Skeletal muscle satellite cell (primary cell): ENCODE measurements at regions not wholly inside any gene's neighbourhood (a gene's known extent, or its start where the extent isn't known, plus 50 kb on each side); places are given as distances from the start of the nearest gene placed in this dataset.
"Not testable (repeated sequence)": the region's sequence is repeated elsewhere in the genome, so short reads cannot be mapped to it uniquely, and the experiment has no call there.

Source experiments
- H3K27me3 ChIP-seq: 2 replicates; pipeline ENCODE4 v1.7.0; 2013; ENCODE audit warnings: low read length; ENCODE audit not compliant: control insufficient read depth, insufficient read depth
- H3K36me3 ChIP-seq: 2 replicates; pipeline ENCODE4 v1.7.0; 2013; ENCODE audit warnings: mild to moderate bottlenecking, control low read depth, low read length; ENCODE audit not compliant: insufficient read depth
- H3K4me1 ChIP-seq: 2 replicates; pipeline ENCODE4 v1.7.0; 2013; ENCODE audit warnings: low read length; ENCODE audit not compliant: control insufficient read depth, insufficient read depth
- H3K4me2 ChIP-seq: 2 replicates; pipeline ENCODE4 v1.7.0; 2013; ENCODE audit warnings: mild to moderate bottlenecking, low read length
- H3K4me3 ChIP-seq: 2 replicates; pipeline ENCODE4 v1.7.0; 2013; ENCODE audit warnings: low read length
- H3K9ac ChIP-seq: 2 replicates; pipeline ENCODE4 v1.7.0; 2013; ENCODE audit warnings: mild to moderate bottlenecking, low read depth, low read length, moderate library complexity
- H3K9me3 ChIP-seq: replicated peaks from 2 replicates; pipeline ENCODE4 v1.7.0; 2013; ENCODE audit warnings: mild to moderate bottlenecking, control low read depth, low read length

GRCh38 chr13:50132904-50133357 is 117.7 kb downstream of the KCNRG start:
- Histone ChIP-seq H3K4me1 (peaks cover 13% of the 10 kb centered on the region), H3K36me3 (no peaks in the 10 kb centered on the region), H3K4me2 (no peak overlapping the region), H3K4me3 (no peak overlapping the region), H3K9me3 (no peaks in the 10 kb centered on the region), H3K27me3 (peaks cover 12% of the 10 kb centered on the region), H3K9ac (no peak overlapping the region)

GRCh38 chr13:50133358-50133953 is 118.2 kb downstream of the KCNRG start:
- H3K4me2 ChIP-seq = no peak overlapping the region
- no peak overlapping the region for H3K4me3 ChIP-seq
- peaks cover 12% of the 10 kb centered on the region for H3K27me3 ChIP-seq
- no peaks in the 10 kb centered on the region for H3K9me3 ChIP-seq
- H3K9ac ChIP-seq = no peak overlapping the region
- H3K4me1 ChIP-seq = peaks cover 13% of the 10 kb centered on the region
- H3K36me3 ChIP-seq = no peaks in the 10 kb centered on the region

GRCh38 chr13:50136226-50136625 is 121.0 kb downstream of the KCNRG start:
- H3K4me1 ChIP-seq = peaks cover 10% of the 10 kb centered on the region
- no peaks in the 10 kb centered on the region for H3K9me3 ChIP-seq
- H3K4me3 ChIP-seq = no peak overlapping the region
- no peak overlapping the region for H3K9ac ChIP-seq
- no peak overlapping the region for H3K4me2 ChIP-seq
- H3K27me3 ChIP-seq = no peaks in the 10 kb centered on the region
- H3K36me3 ChIP-seq = no peaks in the 10 kb centered on the region

- Histone ChIP-seq H3K36me3 (no peaks in the 10 kb centered on the region), H3K9ac (no peak overlapping the region), H3K4me2 (no peak overlapping the region), H3K9me3 (no peaks in the 10 kb centered on the region), H3K27me3 (no peaks in the 10 kb centered on the region), H3K4me3 (no peak overlapping the region), H3K4me1 (peaks cover 11% of the 10 kb centered on the region)
These were observed 121.4 kb downstream of the KCNRG start for GRCh38 chr13:50136678-50137077.

GRCh38 chr13:50139435-50139934 is 124.2 kb downstream of the KCNRG start:
- H3K4me3 ChIP-seq, H3K9ac ChIP-seq, H3K36me3 ChIP-seq, H3K27me3 ChIP-seq, H3K4me2 ChIP-seq, H3K9me3 ChIP-seq: not testable (repeated sequence)
- peaks cover 11% of the 10 kb centered on the region for H3K4me1 ChIP-seq

- no peak overlapping the region for H3K4me2 ChIP-seq
- peaks cover 11% of the 10 kb centered on the region for H3K4me1 ChIP-seq
- H3K4me3 ChIP-seq = no peak overlapping the region
- no peak overlapping the region for H3K9ac ChIP-seq
- H3K36me3 ChIP-seq = no peaks in the 10 kb centered on the region
- no peaks in the 10 kb centered on the region for H3K27me3 ChIP-seq
- H3K9me3 ChIP-seq = no peaks in the 10 kb centered on the region
These were observed 124.9 kb downstream of the KCNRG start for GRCh38 chr13:50140153-50140552.

- H3K4me1 ChIP-seq = peaks cover 11% of the 10 kb centered on the region
- H3K9ac ChIP-seq = no peak overlapping the region
These were observed 125.5 kb downstream of the KCNRG start for GRCh38 chr13:50140581-50141374.

GRCh38 chr13:50141375-50141975 is 126.2 kb downstream of the KCNRG start:
- Histone ChIP-seq H3K4me1 (peaks cover 11% of the 10 kb centered on the region), H3K27me3 (no peaks in the 10 kb centered on the region), H3K9me3 (no peaks in the 10 kb centered on the region), H3K4me2 (peak overlapping the region; percentile 21), H3K9ac (no peak overlapping the region), H3K36me3 (no peaks in the 10 kb centered on the region), H3K4me3 (no peak overlapping the region)

More at GRCh38 chr13:50140581-50141374, 125.5 kb downstream of the KCNRG start:
- peak overlapping the region; percentile 21 for H3K4me2 ChIP-seq
- H3K9me3 ChIP-seq = no peaks in the 10 kb centered on the region
- no peaks in the 10 kb centered on the region for H3K36me3 ChIP-seq
- H3K27me3 ChIP-seq = no peaks in the 10 kb centered on the region
- H3K4me3 ChIP-seq = no peak overlapping the region

- Histone ChIP-seq H3K4me2 (no peak overlapping the region), H3K27me3 (no peaks in the 10 kb centered on the region), H3K9ac (no peak overlapping the region), H3K9me3 (no peaks in the 10 kb centered on the region), H3K36me3 (no peaks in the 10 kb centered on the region), H3K4me1 (peaks cover 11% of the 10 kb centered on the region), H3K4me3 (no peak overlapping the region)
These were observed 129.3 kb downstream of the KCNRG start for GRCh38 chr13:50144246-50145160.

GRCh38 chr13:50149214-50149613 is 134.0 kb downstream of the KCNRG start:
- no peak overlapping the region for H3K9ac ChIP-seq
- H3K4me3 ChIP-seq = no peak overlapping the region

GRCh38 chr13:50149932-50150331 is 134.7 kb downstream of the KCNRG start:
- H3K27me3 ChIP-seq = no peaks in the 10 kb centered on the region
- H3K9ac ChIP-seq = no peak overlapping the region
- no peak overlapping the region for H3K4me2 ChIP-seq
- H3K4me1 ChIP-seq = peaks cover 12% of the 10 kb centered on the region
- H3K4me3 ChIP-seq = no peak overlapping the region
- H3K9me3 ChIP-seq = no peaks in the 10 kb centered on the region
- H3K36me3 ChIP-seq = no peaks in the 10 kb centered on the region

More at GRCh38 chr13:50149214-50149613, 134.0 kb downstream of the KCNRG start:
- H3K27me3 ChIP-seq = no peaks in the 10 kb centered on the region
- no peak overlapping the region for H3K4me2 ChIP-seq
- H3K4me1 ChIP-seq = peaks cover 12% of the 10 kb centered on the region
- no peaks in the 10 kb centered on the region for H3K36me3 ChIP-seq
- no peaks in the 10 kb centered on the region for H3K9me3 ChIP-seq
